Trophoblast cell (in vitro differentiated cells and primary cell): ENCODE measurements at regions not wholly inside any gene's neighbourhood (a gene's known extent, or its start where the extent isn't known, plus 50 kb on each side); places are given as distances from the start of the nearest gene placed in this dataset.
A peak's percentile ranks its signal among the peaks of the same experiment; 100 is the strongest.

Source experiments
- DNase-seq, 2 donors: peaks; one replicate each; pipeline ENCODE4 v3.0.0-alpha.2; 2016
- H2AFZ ChIP-seq: 2 replicates; pipeline ENCODE4 v1.6.1; 2013; ENCODE audit warnings: low read length, moderate library complexity, mild to moderate bottlenecking; ENCODE audit not compliant: insufficient read depth, poor library complexity
- H2AK5ac ChIP-seq: 2 replicates; pipeline ENCODE4 v1.6.1; 2013; ENCODE audit warnings: mild to moderate bottlenecking, low read length
- H2BK120ac ChIP-seq: 2 replicates; pipeline ENCODE4 v1.6.1; 2013; ENCODE audit warnings: low read length, mild to moderate bottlenecking, moderate library complexity; ENCODE audit not compliant: insufficient read depth, poor library complexity
- H2BK12ac ChIP-seq: 2 replicates; pipeline ENCODE4 v1.6.1; 2013; ENCODE audit warnings: mild to moderate bottlenecking, low read length, moderate library complexity
- H2BK5ac ChIP-seq: 2 replicates; pipeline ENCODE4 v1.6.1; 2013; ENCODE audit warnings: low read length, low read depth, moderate library complexity, mild to moderate bottlenecking; ENCODE audit not compliant: poor library complexity
- H3K14ac ChIP-seq: 2 replicates; pipeline ENCODE4 v1.6.1; 2013; ENCODE audit warnings: mild to moderate bottlenecking, low read length
- H3K18ac ChIP-seq: 2 replicates; pipeline ENCODE4 v1.6.1; 2013; ENCODE audit warnings: mild to moderate bottlenecking, low read length
- H3K23ac ChIP-seq: 2 replicates; pipeline ENCODE4 v1.6.1; 2013; ENCODE audit warnings: low read length
- H3K27ac ChIP-seq: 2 replicates; pipeline ENCODE4 v1.5.1; 2013; ENCODE audit warnings: low read depth, mild to moderate bottlenecking, inconsistent platforms, low read length, moderate library complexity
- H3K27me3 ChIP-seq: 2 replicates; pipeline ENCODE4 v1.6.1; 2013; ENCODE audit warnings: inconsistent platforms, mild to moderate bottlenecking, low read length, moderate library complexity; ENCODE audit not compliant: insufficient read depth
- H3K36me3 ChIP-seq, 2 experiments: 1 replicate in 1 of 2; 2 replicates in 1 of 2; pipeline ENCODE4 v1.6.1; 2013; ENCODE audit warnings: low read length in 2 of 2, mild to moderate bottlenecking in 2 of 2, moderate library complexity in 1 of 2; ENCODE audit not compliant: insufficient read depth in 2 of 2, control insufficient read depth in 1 of 2
- H3K4ac ChIP-seq: 2 replicates; pipeline ENCODE4 v1.6.1; 2013; ENCODE audit warnings: low read depth, mild to moderate bottlenecking, low read length, moderate library complexity
- H3K4me1 ChIP-seq, 2 experiments: 1 replicate in 1 of 2; 2 replicates in 1 of 2; pipeline ENCODE4 v1.6.1; 2013; ENCODE audit warnings: low read length in 2 of 2, mild to moderate bottlenecking in 2 of 2, moderate library complexity in 1 of 2; ENCODE audit not compliant: insufficient read depth in 2 of 2, control insufficient read depth in 1 of 2
- H3K4me2 ChIP-seq: 2 replicates; pipeline ENCODE4 v1.6.1; 2013; ENCODE audit warnings: inconsistent platforms, mild to moderate bottlenecking, low read length, moderate library complexity
- H3K4me3 ChIP-seq: 2 replicates; pipeline ENCODE4 v1.5.1; 2013; ENCODE audit warnings: mild to moderate bottlenecking, low read depth, low read length, inconsistent platforms
- H3K79me1 ChIP-seq: one replicate; pipeline ENCODE4 v1.6.1; 2013; ENCODE audit warnings: low read length
- H3K79me2 ChIP-seq: 2 replicates; pipeline ENCODE4 v1.6.1; 2013; ENCODE audit warnings: low read length, mild to moderate bottlenecking; ENCODE audit not compliant: control insufficient read depth, insufficient read depth, poor library complexity
- H3K9ac ChIP-seq: 2 replicates; pipeline ENCODE4 v1.6.1; 2013; ENCODE audit warnings: mild to moderate bottlenecking, low read length
- H3K9me3 ChIP-seq: 2 replicates; pipeline ENCODE4 v1.6.1; 2013; ENCODE audit warnings: low read depth, mild to moderate bottlenecking, control low read depth, inconsistent platforms, low read length; ENCODE audit not compliant: insufficient read depth
- H4K12ac ChIP-seq: 2 replicates; pipeline ENCODE4 v1.6.1; 2013; ENCODE audit warnings: low read depth, mild to moderate bottlenecking, low read length, moderate library complexity
- H4K8ac ChIP-seq: 2 replicates; pipeline ENCODE4 v1.6.1; 2013; ENCODE audit warnings: low read depth, mild to moderate bottlenecking, low read length, moderate library complexity
- H4K91ac ChIP-seq: one replicate; pipeline ENCODE4 v1.6.1; 2013; ENCODE audit warnings: low read depth, mild to moderate bottlenecking, low read length, moderate library complexity
- WGBS: extraction: QIAGEN DNeasy Blood & Tissue Kit; methylation state at CpG from one replicate; pipeline ENCODE4 v1.1.7; 2013; ENCODE audit warnings: missing lambda C conversion rate; ENCODE audit not compliant: insufficient read length, insufficient coverage; ENCODE audit errors: extremely low coverage; 5-methylcytosine and 5-hydroxymethylcytosine counted together

GRCh38 chr11:11750017-11750878, 91.5 kb upstream of the USP47 start:
- H3K4me3 ChIP-seq, result no peak overlapping the region
- H3K27me3 ChIP-seq, result no peaks in the 10 kb centered on the region
- H4K91ac ChIP-seq, result no peak overlapping the region
- DNase-seq, result no peak
- H2BK5ac ChIP-seq, result no peak overlapping the region
- no peak overlapping the region for H4K8ac ChIP-seq
- no peak overlapping the region for H3K9ac ChIP-seq
- no peak overlapping the region for H2BK12ac ChIP-seq
- no peak overlapping the region for H3K4me2 ChIP-seq
- no peak overlapping the region for H2AK5ac ChIP-seq
- no peak overlapping the region for H3K23ac ChIP-seq
- no peak overlapping the region for H4K12ac ChIP-seq
- no peak overlapping the region for H3K4ac ChIP-seq
- H3K18ac ChIP-seq, result no peak overlapping the region
- no peaks in the 10 kb centered on the region for H3K4me1 ChIP-seq
- no peaks in the 10 kb centered on the region for H3K36me3 ChIP-seq
- H3K27ac ChIP-seq, result no peak overlapping the region
- H3K14ac ChIP-seq, result no peak overlapping the region
- WGBS, result no CpG with 5 or more reads among the region's 2 CpGs
- no peaks in the 10 kb centered on the region for H3K9me3 ChIP-seq
- H2BK120ac ChIP-seq, result no peak overlapping the region
- no peaks in the 10 kb centered on the region for H3K79me2 ChIP-seq
- H2AFZ ChIP-seq, result no peak overlapping the region
- no peaks in the 10 kb centered on the region for H3K79me1 ChIP-seq

GRCh38 chr11:11748706-11749365, 92.9 kb upstream of the USP47 start:
- no peak overlapping the region for H4K8ac ChIP-seq
- H3K4ac ChIP-seq, result no peak overlapping the region
- H4K91ac ChIP-seq, result no peak overlapping the region
- H3K9ac ChIP-seq, result no peak overlapping the region
- H4K12ac ChIP-seq, result no peak overlapping the region
- H3K9me3 ChIP-seq, result no peaks in the 10 kb centered on the region
- H3K27ac ChIP-seq, result no peak overlapping the region
- H2BK12ac ChIP-seq, result no peak overlapping the region
- no peaks in the 10 kb centered on the region for H3K79me2 ChIP-seq
- H3K4me3 ChIP-seq, result no peak overlapping the region
- no peaks in the 10 kb centered on the region for H3K4me1 ChIP-seq
- no peak overlapping the region for H3K4me2 ChIP-seq
- peak in 1 of 2 donors; percentile 7 for DNase-seq
- no CpG with 5 or more reads among the region's 4 CpGs for WGBS
- H2AK5ac ChIP-seq, result no peak overlapping the region
- H2BK5ac ChIP-seq, result no peak overlapping the region
- H3K23ac ChIP-seq, result no peak overlapping the region
- no peaks in the 10 kb centered on the region for H3K36me3 ChIP-seq
- H3K79me1 ChIP-seq, result no peaks in the 10 kb centered on the region
- no peak overlapping the region for H3K14ac ChIP-seq
- no peak overlapping the region for H2AFZ ChIP-seq
- no peak overlapping the region for H2BK120ac ChIP-seq
- no peaks in the 10 kb centered on the region for H3K27me3 ChIP-seq
- H3K18ac ChIP-seq, result no peak overlapping the region

- H3K4ac ChIP-seq, result no peak overlapping the region
- H3K23ac ChIP-seq, result no peak overlapping the region
- no peak overlapping the region for H3K9ac ChIP-seq
- no peak overlapping the region for H3K27ac ChIP-seq
- H4K91ac ChIP-seq, result no peak overlapping the region
- no peak overlapping the region for H2AK5ac ChIP-seq
- H4K12ac ChIP-seq, result no peak overlapping the region
- no peaks in the 10 kb centered on the region for H3K79me1 ChIP-seq
- no CpG with 5 or more reads among the region's 1 CpG for WGBS
- H3K4me2 ChIP-seq, result no peak overlapping the region
- no peak overlapping the region for H3K18ac ChIP-seq
- no peaks in the 10 kb centered on the region for H3K79me2 ChIP-seq
- no peak overlapping the region for H4K8ac ChIP-seq
- H3K4me1 ChIP-seq, result no peaks in the 10 kb centered on the region
- no peaks in the 10 kb centered on the region for H3K9me3 ChIP-seq
- no peak overlapping the region for H3K14ac ChIP-seq
- no peak overlapping the region for H3K4me3 ChIP-seq
- no peak overlapping the region for H2BK12ac ChIP-seq
- H2AFZ ChIP-seq, result no peak overlapping the region
- no peak overlapping the region for H2BK120ac ChIP-seq
- no peaks in the 10 kb centered on the region for H3K36me3 ChIP-seq
- no peak for DNase-seq
- H3K27me3 ChIP-seq, result no peaks in the 10 kb centered on the region
- H2BK5ac ChIP-seq, result no peak overlapping the region
Observed at GRCh38 chr11:11747570-11747969, 94.2 kb upstream of the USP47 start.

- Histone ChIP-seq H2AFZ (no peak overlapping the region), H3K9ac (no peak overlapping the region), H2BK5ac (no peak overlapping the region), H3K4me1 (no peaks in the 10 kb centered on the region), H3K36me3 (no peaks in the 10 kb centered on the region), H2AK5ac (no peak overlapping the region), H3K23ac (no peak overlapping the region), H3K4me2 (no peak overlapping the region), H4K8ac (no peak overlapping the region), H2BK12ac (no peak overlapping the region), H4K12ac (no peak overlapping the region), H3K79me1 (no peaks in the 10 kb centered on the region), H3K27me3 (no peaks in the 10 kb centered on the region), H3K18ac (no peak overlapping the region), H3K4ac (no peak overlapping the region), H3K9me3 (no peaks in the 10 kb centered on the region), H4K91ac (no peak overlapping the region), H3K79me2 (no peaks in the 10 kb centered on the region), H3K27ac (no peak overlapping the region), H3K4me3 (no peak overlapping the region), H2BK120ac (no peak overlapping the region), H3K14ac (no peak overlapping the region)
- DNase-seq, result no peak
- no CpG with 5 or more reads among the region's 1 CpG for WGBS
Observed at GRCh38 chr11:11746449-11746848, 95.3 kb upstream of the USP47 start.
